ENCODE measurements at regions not wholly inside any gene's neighbourhood (a gene's known extent, or its start where the extent isn't known, plus 50 kb on each side); places are given as distances from the start of the nearest gene placed in this dataset.

GRCh38 chr6:155770856-155771255 is 315.2 kb upstream of the NOX3 start:
- TF ChIP-seq CTCF (IDR thresholded peaks at IDR 0.05) (no peak), POLR2AphosphoS5 (IDR thresholded peaks at IDR 0.05) (no peak)

Measured in breast epithelium (tissue), 3 donors.